ENCODE measurements at regions not wholly inside any gene's neighbourhood (a gene's known extent, or its start where the extent isn't known, plus 50 kb on each side); places are given as distances from the start of the nearest gene placed in this dataset.
"Not testable (repeated sequence)": the region's sequence is repeated elsewhere in the genome, so short reads cannot be mapped to it uniquely, and the experiment has no call there.

- Histone ChIP-seq H3K9me3 (replicated peaks; ENCODE audit: control insufficient read depth, low read depth, low read length) (no peaks in the 10 kb centered on the region), H3K4me3 (ENCODE audit: low read length) (no peak overlapping the region), H3K36me3 (ENCODE audit: control insufficient read depth, insufficient read depth, low read length) (no peaks in the 10 kb centered on the region), H3K27ac (ENCODE audit: low read length) (no peak overlapping the region), H3K27me3 (ENCODE audit: control insufficient read depth, insufficient read depth, low read length) (no peaks in the 10 kb centered on the region), H3K4me1 (ENCODE audit: control insufficient read depth, insufficient read depth, low read length) (no peaks in the 10 kb centered on the region)
- no peak for DNase-seq
These were observed 142.4 kb upstream of the SLC16A7 start for GRCh38 chr12:59453475-59453874.

- Histone ChIP-seq H3K4me3 (ENCODE audit: low read length) (no peak overlapping the region), H3K36me3 (ENCODE audit: control insufficient read depth, insufficient read depth, low read length) (no peaks in the 10 kb centered on the region), H3K4me1 (ENCODE audit: control insufficient read depth, insufficient read depth, low read length) (no peaks in the 10 kb centered on the region), H3K27ac (ENCODE audit: low read length) (no peak overlapping the region), H3K27me3 (ENCODE audit: control insufficient read depth, insufficient read depth, low read length) (no peaks in the 10 kb centered on the region), H3K9me3 (replicated peaks; ENCODE audit: control insufficient read depth, low read depth, low read length) (no peaks in the 10 kb centered on the region)
- 0% methylated on average over 1 of the region's 2 CpGs for whole genome bisulfite sequencing (ENCODE audit: insufficient coverage)
- peak; percentile 61 for DNase-seq
These were observed 143.1 kb upstream of the SLC16A7 start for GRCh38 chr12:59452746-59453145.

GRCh38 chr12:59452259-59452658 is 143.6 kb upstream of the SLC16A7 start:
- WGBS (ENCODE audit: insufficient coverage) = no CpG with 5 or more reads among the region's 1 CpG
- no peaks in the 10 kb centered on the region for H3K27me3 ChIP-seq (ENCODE audit: control insufficient read depth, insufficient read depth, low read length)
- H3K27ac ChIP-seq (ENCODE audit: low read length) = no peak overlapping the region
- H3K36me3 ChIP-seq (ENCODE audit: control insufficient read depth, insufficient read depth, low read length) = no peaks in the 10 kb centered on the region
- DNase-seq = no peak
- no peaks in the 10 kb centered on the region for H3K9me3 ChIP-seq (replicated peaks; ENCODE audit: control insufficient read depth, low read depth, low read length)
- no peak overlapping the region for H3K4me3 ChIP-seq (ENCODE audit: low read length)
- no peaks in the 10 kb centered on the region for H3K4me1 ChIP-seq (ENCODE audit: control insufficient read depth, insufficient read depth, low read length)

- Histone ChIP-seq H3K4me1 (ENCODE audit: control insufficient read depth, insufficient read depth, low read length) (no peaks in the 10 kb centered on the region), H3K27me3 (ENCODE audit: control insufficient read depth, insufficient read depth, low read length) (no peaks in the 10 kb centered on the region), H3K27ac (ENCODE audit: low read length) (no peak overlapping the region), H3K4me3 (ENCODE audit: low read length) (no peak overlapping the region), H3K9me3 (replicated peaks; ENCODE audit: control insufficient read depth, low read depth, low read length) (no peaks in the 10 kb centered on the region), H3K36me3 (ENCODE audit: control insufficient read depth, insufficient read depth, low read length) (no peaks in the 10 kb centered on the region)
- 88% methylated on average over 3 of the region's 3 CpGs for WGBS (ENCODE audit: insufficient coverage)
- DNase-seq = no peak
These were observed 149.7 kb upstream of the SLC16A7 start for GRCh38 chr12:59446116-59446515.

GRCh38 chr12:59444932-59445331 is 150.9 kb upstream of the SLC16A7 start:
- WGBS (ENCODE audit: insufficient coverage) = no CpG with 5 or more reads among the region's 1 CpG
- H3K9me3 ChIP-seq (replicated peaks; ENCODE audit: control insufficient read depth, low read depth, low read length) = peaks cover 4% of the 10 kb centered on the region
- peak; percentile 8 for DNase-seq
- H3K4me1 ChIP-seq (ENCODE audit: control insufficient read depth, insufficient read depth, low read length) = no peaks in the 10 kb centered on the region
- H3K4me3 ChIP-seq (ENCODE audit: low read length) = no peak overlapping the region
- no peaks in the 10 kb centered on the region for H3K27me3 ChIP-seq (ENCODE audit: control insufficient read depth, insufficient read depth, low read length)
- no peak overlapping the region for H3K27ac ChIP-seq (ENCODE audit: low read length)
- H3K36me3 ChIP-seq (ENCODE audit: control insufficient read depth, insufficient read depth, low read length) = no peaks in the 10 kb centered on the region

GRCh38 chr12:59432057-59432456 is 163.8 kb upstream of the SLC16A7 start:
- DNase-seq = no peak
- H3K4me1 ChIP-seq (ENCODE audit: control insufficient read depth, insufficient read depth, low read length) = no peaks in the 10 kb centered on the region
- no CpG with 5 or more reads among the region's 1 CpG for WGBS (ENCODE audit: insufficient coverage)
- no peaks in the 10 kb centered on the region for H3K27me3 ChIP-seq (ENCODE audit: control insufficient read depth, insufficient read depth, low read length)
- no peak overlapping the region for H3K27ac ChIP-seq (ENCODE audit: low read length)
- no peaks in the 10 kb centered on the region for H3K9me3 ChIP-seq (replicated peaks; ENCODE audit: control insufficient read depth, low read depth, low read length)
- no peaks in the 10 kb centered on the region for H3K36me3 ChIP-seq (ENCODE audit: control insufficient read depth, insufficient read depth, low read length)
- no peak overlapping the region for H3K4me3 ChIP-seq (ENCODE audit: low read length)

GRCh38 chr12:59431266-59431665 is 164.6 kb upstream of the SLC16A7 start:
- no CpG with 5 or more reads among the region's 4 CpGs for WGBS (ENCODE audit: insufficient coverage)
- Histone ChIP-seq H3K27me3 (ENCODE audit: control insufficient read depth, insufficient read depth, low read length) (no peaks in the 10 kb centered on the region), H3K4me1 (ENCODE audit: control insufficient read depth, insufficient read depth, low read length) (no peaks in the 10 kb centered on the region), H3K27ac (ENCODE audit: low read length) (no peak overlapping the region), H3K4me3 (ENCODE audit: low read length) (no peak overlapping the region), H3K36me3 (ENCODE audit: control insufficient read depth, insufficient read depth, low read length) (no peaks in the 10 kb centered on the region), H3K9me3 (replicated peaks; ENCODE audit: control insufficient read depth, low read depth, low read length) (no peaks in the 10 kb centered on the region)
- no peak for DNase-seq

GRCh38 chr12:59429766-59430165 is 166.1 kb upstream of the SLC16A7 start:
- Histone ChIP-seq H3K4me1 (ENCODE audit: control insufficient read depth, insufficient read depth, low read length) (no peaks in the 10 kb centered on the region), H3K9me3 (replicated peaks; ENCODE audit: control insufficient read depth, low read depth, low read length) (no peaks in the 10 kb centered on the region), H3K27me3 (ENCODE audit: control insufficient read depth, insufficient read depth, low read length) (no peaks in the 10 kb centered on the region), H3K36me3 (ENCODE audit: control insufficient read depth, insufficient read depth, low read length) (no peaks in the 10 kb centered on the region), H3K4me3 (ENCODE audit: low read length) (no peak overlapping the region), H3K27ac (ENCODE audit: low read length) (no peak overlapping the region)
- no peak for DNase-seq
- WGBS (ENCODE audit: insufficient coverage) = no CpG with 5 or more reads among the region's 1 CpG

GRCh38 chr12:59425798-59426197 is 170.0 kb upstream of the SLC16A7 start:
- WGBS (ENCODE audit: insufficient coverage) = no CpG with 5 or more reads among the region's 3 CpGs
- no peak overlapping the region for H3K27ac ChIP-seq (ENCODE audit: low read length)
- no peaks in the 10 kb centered on the region for H3K27me3 ChIP-seq (ENCODE audit: control insufficient read depth, insufficient read depth, low read length)
- no peak overlapping the region for H3K4me3 ChIP-seq (ENCODE audit: low read length)
- H3K36me3 ChIP-seq (ENCODE audit: control insufficient read depth, insufficient read depth, low read length) = no peaks in the 10 kb centered on the region
- DNase-seq = no peak
- H3K4me1 ChIP-seq (ENCODE audit: control insufficient read depth, insufficient read depth, low read length) = no peaks in the 10 kb centered on the region
- no peaks in the 10 kb centered on the region for H3K9me3 ChIP-seq (replicated peaks; ENCODE audit: control insufficient read depth, low read depth, low read length)

- no CpG with 5 or more reads among the region's 3 CpGs for WGBS (ENCODE audit: insufficient coverage)
- not testable (repeated sequence) for H3K27me3 ChIP-seq (ENCODE audit: control insufficient read depth, insufficient read depth, low read length); H3K4me3 ChIP-seq (ENCODE audit: low read length); H3K4me1 ChIP-seq (ENCODE audit: control insufficient read depth, insufficient read depth, low read length); H3K27ac ChIP-seq (ENCODE audit: low read length); H3K9me3 ChIP-seq (replicated peaks; ENCODE audit: control insufficient read depth, low read depth, low read length); DNase-seq; H3K36me3 ChIP-seq (ENCODE audit: control insufficient read depth, insufficient read depth, low read length)
These were observed 171.2 kb upstream of the SLC16A7 start for GRCh38 chr12:59424666-59425065.

GRCh38 chr12:59414051-59414450 is 181.8 kb upstream of the SLC16A7 start:
- no peaks in the 10 kb centered on the region for H3K27me3 ChIP-seq (ENCODE audit: control insufficient read depth, insufficient read depth, low read length)
- WGBS (ENCODE audit: insufficient coverage) = no CpG with 5 or more reads among the region's 1 CpG
- no peaks in the 10 kb centered on the region for H3K9me3 ChIP-seq (replicated peaks; ENCODE audit: control insufficient read depth, low read depth, low read length)
- no peaks in the 10 kb centered on the region for H3K36me3 ChIP-seq (ENCODE audit: control insufficient read depth, insufficient read depth, low read length)
- H3K4me1 ChIP-seq (ENCODE audit: control insufficient read depth, insufficient read depth, low read length) = no peaks in the 10 kb centered on the region
- no peak overlapping the region for H3K27ac ChIP-seq (ENCODE audit: low read length)
- DNase-seq = peak; percentile 32
- H3K4me3 ChIP-seq (ENCODE audit: low read length) = no peak overlapping the region
